ENCODE measurements at regions not wholly inside any gene's neighbourhood (a gene's known extent, or its start where the extent isn't known, plus 50 kb on each side); places are given as distances from the start of the nearest gene placed in this dataset.

GRCh38 chr15:79494384-79494909 lies 62.3 kb downstream of the MINAR1 start:
- TF ChIP-seq CTCF (conservative IDR thresholded peaks at IDR 0.05 in 1 of 2, IDR thresholded peaks at IDR 0.05 in 1 of 2; ENCODE audit: low read depth in 1 of 2, low read length in 2 of 2) (no peak), EZH2 (IDR thresholded peaks at IDR 0.05; ENCODE audit: low read length, missing control alignments) (no peak)
